Endometrial microvascular endothelial cells (primary cell): ENCODE measurements at regions not wholly inside any gene's neighbourhood (a gene's known extent, or its start where the extent isn't known, plus 50 kb on each side); places are given as distances from the start of the nearest gene placed in this dataset.
"Not testable (repeated sequence)": the region's sequence is repeated elsewhere in the genome, so short reads cannot be mapped to it uniquely, and the experiment has no call there.

Source experiments
- in situ Hi-C: cut with HindIII; loops from 2 replicates; pipeline ENCODE4 v1.10.0; 2017; ENCODE audit warnings: low sequenced_read_pairs, low pct_unique_long_range_greater_than_20kb; ENCODE audit errors: inconsistent ontology term

GRCh38 chr5:167105941-167106340 is 1185.5 kb upstream of the WWC1 start:
- in situ Hi-C loops, result no loop called here

GRCh38 chr5:167107684-167108083 is 1183.8 kb upstream of the WWC1 start:
- in situ Hi-C loops, result no loop called here

GRCh38 chr5:167108266-167108665 is 1183.2 kb upstream of the WWC1 start:
- in situ Hi-C loops, result not testable (repeated sequence)

- in situ Hi-C loops, result no loop called here
These were observed 1178.9 kb upstream of the WWC1 start for GRCh38 chr5:167112556-167112955.

- in situ Hi-C loops, result no loop called here
These were observed 1169.2 kb upstream of the WWC1 start for GRCh38 chr5:167122267-167122666.

GRCh38 chr5:167123126-167123525 is 1168.3 kb upstream of the WWC1 start:
- in situ Hi-C loops, result no loop called here

- in situ Hi-C loops, result no loop called here
These were observed 1162.9 kb upstream of the WWC1 start for GRCh38 chr5:167128581-167128980.

- in situ Hi-C loops, result no loop called here
These were observed 1150.7 kb upstream of the WWC1 start for GRCh38 chr5:167140548-167141291.

- in situ Hi-C loops, result no loop called here
These were observed 1147.7 kb upstream of the WWC1 start for GRCh38 chr5:167143716-167144115.

GRCh38 chr5:167145841-167146240 is 1145.6 kb upstream of the WWC1 start:
- in situ Hi-C loops, result no loop called here

- in situ Hi-C loops, result no loop called here
These were observed 1143.6 kb upstream of the WWC1 start for GRCh38 chr5:167147879-167148278.

GRCh38 chr5:167150661-167151060 is 1140.8 kb upstream of the WWC1 start:
- in situ Hi-C loops, result no loop called here

GRCh38 chr5:167152561-167152960 is 1138.9 kb upstream of the WWC1 start:
- in situ Hi-C loops, result no loop called here

GRCh38 chr5:167155387-167156005 is 1135.9 kb upstream of the WWC1 start:
- in situ Hi-C loops, result no loop called here

GRCh38 chr5:167156446-167156845 is 1135.0 kb upstream of the WWC1 start:
- in situ Hi-C loops, result no loop called here

GRCh38 chr5:167158588-167158987 is 1132.9 kb upstream of the WWC1 start:
- in situ Hi-C loops, result no loop called here

- in situ Hi-C loops, result no loop called here
These were observed 1131.1 kb upstream of the WWC1 start for GRCh38 chr5:167160388-167160787.

GRCh38 chr5:167166696-167167095 is 1124.7 kb upstream of the WWC1 start:
- in situ Hi-C loops, result no loop called here

GRCh38 chr5:167167191-167167795 is 1124.2 kb upstream of the WWC1 start:
- in situ Hi-C loops, result no loop called here

- in situ Hi-C loops, result no loop called here
These were observed 1122.5 kb upstream of the WWC1 start for GRCh38 chr5:167168971-167169370.
